B cell (primary cell): ENCODE measurements at regions not wholly inside any gene's neighbourhood (a gene's known extent, or its start where the extent isn't known, plus 50 kb on each side); places are given as distances from the start of the nearest gene placed in this dataset.

ENCODE experiments used
- EZH2 ChIP-seq: IDR thresholded peaks from 2 replicates; pipeline ENCODE4 v1.6.1; 2012; ENCODE audit warnings: borderline replicate concordance, low read depth, mild to moderate bottlenecking, moderate library complexity, low read length; ENCODE audit not compliant: insufficient read depth, poor library complexity, severe bottlenecking
- TF ChIP-seq, protein P1 (sequence below): fragments of 200-600 bp; IDR thresholded peaks from one replicate; pipeline ENCODE4 v1.8.0; 2022; ENCODE audit warnings: antibody characterized with exemption, mild to moderate bottlenecking

DNA sequence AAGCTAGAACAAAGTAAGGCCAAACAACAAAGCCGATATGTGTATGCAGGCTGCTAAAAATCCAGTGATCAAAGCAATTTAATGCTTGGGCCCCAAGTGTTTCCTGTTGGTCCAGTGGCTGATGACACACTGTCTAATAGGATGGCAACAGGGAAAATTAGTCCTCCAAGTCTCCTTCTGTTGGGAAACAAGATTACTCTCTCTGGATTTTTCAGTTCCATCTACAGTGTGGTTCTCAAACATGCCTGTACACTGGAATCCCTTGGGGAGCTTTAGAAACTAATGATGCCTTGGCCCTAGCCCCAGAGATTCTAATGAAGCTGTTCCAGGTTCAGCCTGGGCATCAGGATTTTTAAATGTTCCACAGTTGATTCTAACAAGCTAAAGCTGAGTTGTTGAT lies 198.7 kb downstream of the AHR start:
- TF ChIP-seq, protein P1, sequence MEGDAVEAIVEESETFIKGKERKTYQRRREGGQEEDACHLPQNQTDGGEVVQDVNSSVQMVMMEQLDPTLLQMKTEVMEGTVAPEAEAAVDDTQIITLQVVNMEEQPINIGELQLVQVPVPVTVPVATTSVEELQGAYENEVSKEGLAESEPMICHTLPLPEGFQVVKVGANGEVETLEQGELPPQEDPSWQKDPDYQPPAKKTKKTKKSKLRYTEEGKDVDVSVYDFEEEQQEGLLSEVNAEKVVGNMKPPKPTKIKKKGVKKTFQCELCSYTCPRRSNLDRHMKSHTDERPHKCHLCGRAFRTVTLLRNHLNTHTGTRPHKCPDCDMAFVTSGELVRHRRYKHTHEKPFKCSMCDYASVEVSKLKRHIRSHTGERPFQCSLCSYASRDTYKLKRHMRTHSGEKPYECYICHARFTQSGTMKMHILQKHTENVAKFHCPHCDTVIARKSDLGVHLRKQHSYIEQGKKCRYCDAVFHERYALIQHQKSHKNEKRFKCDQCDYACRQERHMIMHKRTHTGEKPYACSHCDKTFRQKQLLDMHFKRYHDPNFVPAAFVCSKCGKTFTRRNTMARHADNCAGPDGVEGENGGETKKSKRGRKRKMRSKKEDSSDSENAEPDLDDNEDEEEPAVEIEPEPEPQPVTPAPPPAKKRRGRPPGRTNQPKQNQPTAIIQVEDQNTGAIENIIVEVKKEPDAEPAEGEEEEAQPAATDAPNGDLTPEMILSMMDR = no peak
- TF ChIP-seq EZH2 = no peak
